Gastroesophageal sphincter (tissue), 3 donors: ENCODE measurements at regions not wholly inside any gene's neighbourhood (a gene's known extent, or its start where the extent isn't known, plus 50 kb on each side); places are given as distances from the start of the nearest gene placed in this dataset.

ENCODE experiments used
- EP300 ChIP-seq: sonication (generic); formaldehyde crosslinking; IDR thresholded peaks from one replicate; pipeline ENCODE4 v1.6.1; 2017; ENCODE audit warnings: antibody characterized with exemption, mild to moderate bottlenecking
- POLR2A ChIP-seq, 2 donors: fragments of 450-650 bp; IDR thresholded peaks; one replicate each; pipeline ENCODE4 v1.6.1; 2017; ENCODE audit warnings: antibody characterized with exemption in 2 of 2, mild to moderate bottlenecking in 2 of 2, moderate library complexity in 1 of 2
- POLR2AphosphoS5 ChIP-seq: sonication (generic); formaldehyde crosslinking; IDR thresholded peaks from one replicate; pipeline ENCODE4 v1.6.1; 2017; ENCODE audit warnings: antibody characterized with exemption
- TF ChIP-seq, protein P1 (sequence below), 4 experiments: fragments of 200-600 bp in 2 of 4; fragments of 450-650 bp in 2 of 4; sonication (generic) in 1 of 4; IDR thresholded peaks; one replicate each; pipeline ENCODE4 v1.5.1; 2017 to 2019; ENCODE audit warnings: antibody characterized with exemption in 4 of 4, mild to moderate bottlenecking in 2 of 4, moderate library complexity in 2 of 4

DNA sequence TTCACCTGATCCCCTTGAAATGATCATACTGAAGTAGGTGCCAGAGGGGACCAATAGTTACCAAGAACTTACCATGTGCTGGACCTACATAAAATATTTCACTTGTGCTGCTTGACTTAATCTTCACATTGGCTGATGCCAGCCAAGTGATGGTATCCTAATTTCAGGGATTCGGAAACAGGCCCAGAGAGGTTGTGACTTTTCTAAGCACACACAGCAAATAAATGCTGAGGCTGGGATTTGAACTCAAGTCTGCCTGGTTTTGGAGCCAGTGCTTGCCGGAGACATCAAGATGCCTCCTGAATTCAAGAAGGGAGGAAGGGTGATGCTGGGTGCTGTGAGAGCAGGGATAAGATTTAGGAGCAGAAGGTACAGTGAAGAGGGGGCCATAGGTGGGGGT is 173.5 kb upstream of the LHX5 start:
- TF ChIP-seq, protein P1, sequence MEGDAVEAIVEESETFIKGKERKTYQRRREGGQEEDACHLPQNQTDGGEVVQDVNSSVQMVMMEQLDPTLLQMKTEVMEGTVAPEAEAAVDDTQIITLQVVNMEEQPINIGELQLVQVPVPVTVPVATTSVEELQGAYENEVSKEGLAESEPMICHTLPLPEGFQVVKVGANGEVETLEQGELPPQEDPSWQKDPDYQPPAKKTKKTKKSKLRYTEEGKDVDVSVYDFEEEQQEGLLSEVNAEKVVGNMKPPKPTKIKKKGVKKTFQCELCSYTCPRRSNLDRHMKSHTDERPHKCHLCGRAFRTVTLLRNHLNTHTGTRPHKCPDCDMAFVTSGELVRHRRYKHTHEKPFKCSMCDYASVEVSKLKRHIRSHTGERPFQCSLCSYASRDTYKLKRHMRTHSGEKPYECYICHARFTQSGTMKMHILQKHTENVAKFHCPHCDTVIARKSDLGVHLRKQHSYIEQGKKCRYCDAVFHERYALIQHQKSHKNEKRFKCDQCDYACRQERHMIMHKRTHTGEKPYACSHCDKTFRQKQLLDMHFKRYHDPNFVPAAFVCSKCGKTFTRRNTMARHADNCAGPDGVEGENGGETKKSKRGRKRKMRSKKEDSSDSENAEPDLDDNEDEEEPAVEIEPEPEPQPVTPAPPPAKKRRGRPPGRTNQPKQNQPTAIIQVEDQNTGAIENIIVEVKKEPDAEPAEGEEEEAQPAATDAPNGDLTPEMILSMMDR (IDR thresholded peaks at IDR 0.05): no peak
- TF ChIP-seq POLR2A (IDR thresholded peaks at IDR 0.05): no peak
- TF ChIP-seq POLR2AphosphoS5: no peak
- TF ChIP-seq EP300: no peak
